Fibroblast of lung (primary cell): ENCODE measurements at regions not wholly inside any gene's neighbourhood (a gene's known extent, or its start where the extent isn't known, plus 50 kb on each side); places are given as distances from the start of the nearest gene placed in this dataset.

Source experiments
- EZH2 ChIP-seq: IDR thresholded peaks from 2 replicates; pipeline ENCODE4 v1.5.1; 2012; ENCODE audit warnings: low read length, control low read depth, mild to moderate bottlenecking; ENCODE audit errors: missing control alignments
- TF ChIP-seq, protein P1 (sequence below), 2 donors: IDR thresholded peaks in 1 of 2; conservative IDR thresholded peaks in 1 of 2; 1 replicate in 1 of 2; 2 replicates in 1 of 2; pipeline ENCODE4 v1.5.1; 2011 to 2012; ENCODE audit warnings: low read length in 2 of 2, control low read depth in 1 of 2, inconsistent platforms in 1 of 2, low read depth in 1 of 2, mild to moderate bottlenecking in 1 of 2

- TF ChIP-seq, protein P1, sequence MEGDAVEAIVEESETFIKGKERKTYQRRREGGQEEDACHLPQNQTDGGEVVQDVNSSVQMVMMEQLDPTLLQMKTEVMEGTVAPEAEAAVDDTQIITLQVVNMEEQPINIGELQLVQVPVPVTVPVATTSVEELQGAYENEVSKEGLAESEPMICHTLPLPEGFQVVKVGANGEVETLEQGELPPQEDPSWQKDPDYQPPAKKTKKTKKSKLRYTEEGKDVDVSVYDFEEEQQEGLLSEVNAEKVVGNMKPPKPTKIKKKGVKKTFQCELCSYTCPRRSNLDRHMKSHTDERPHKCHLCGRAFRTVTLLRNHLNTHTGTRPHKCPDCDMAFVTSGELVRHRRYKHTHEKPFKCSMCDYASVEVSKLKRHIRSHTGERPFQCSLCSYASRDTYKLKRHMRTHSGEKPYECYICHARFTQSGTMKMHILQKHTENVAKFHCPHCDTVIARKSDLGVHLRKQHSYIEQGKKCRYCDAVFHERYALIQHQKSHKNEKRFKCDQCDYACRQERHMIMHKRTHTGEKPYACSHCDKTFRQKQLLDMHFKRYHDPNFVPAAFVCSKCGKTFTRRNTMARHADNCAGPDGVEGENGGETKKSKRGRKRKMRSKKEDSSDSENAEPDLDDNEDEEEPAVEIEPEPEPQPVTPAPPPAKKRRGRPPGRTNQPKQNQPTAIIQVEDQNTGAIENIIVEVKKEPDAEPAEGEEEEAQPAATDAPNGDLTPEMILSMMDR (conservative IDR thresholded peaks at IDR 0.05 in 1 of 2, IDR thresholded peaks at IDR 0.05 in 1 of 2; ENCODE audit: low read depth in 1 of 2, low read length in 2 of 2), result no peak
- TF ChIP-seq EZH2, result no peak
Measured at GRCh38 chr18:32542221-32542798, 71.6 kb upstream of the GAREM1 start.
